RCC 7860 (cell line): ENCODE measurements at regions not wholly inside any gene's neighbourhood (a gene's known extent, or its start where the extent isn't known, plus 50 kb on each side); places are given as distances from the start of the nearest gene placed in this dataset.
"Not testable (repeated sequence)": the region's sequence is repeated elsewhere in the genome, so short reads cannot be mapped to it uniquely, and the experiment has no call there.

Experiments used
- DNase-seq: peaks from one replicate; pipeline ENCODE4 v3.0.0-alpha.2; 2015; ENCODE audit warnings: low spot score
- FAIRE-seq: peaks from 2 replicates; lab custom pipeline; 2012; peaks lifted over from hg19 to GRCh38; lab: Jason Lieb, UNC

DNA sequence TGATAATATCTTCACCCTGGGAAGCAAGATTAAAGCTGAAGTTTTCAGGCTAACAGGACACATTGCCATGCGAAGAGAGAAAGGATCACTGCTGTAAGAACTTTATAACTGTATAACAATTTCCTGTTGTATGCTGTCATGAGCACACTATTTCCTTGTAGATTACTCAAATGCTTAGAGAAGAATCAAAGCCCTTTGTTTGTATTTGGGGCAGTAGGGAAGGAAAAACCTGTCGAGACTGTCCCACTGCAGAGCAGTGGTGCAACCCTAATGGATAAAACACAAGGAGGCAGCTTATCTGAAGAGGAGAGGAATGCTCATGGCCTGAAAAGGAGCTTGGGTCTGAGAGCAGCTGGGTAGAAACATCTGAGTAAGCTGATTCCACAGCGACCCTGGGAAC is 327.7 kb upstream of the NPSR1 start:
- FAIRE-seq (no peak), DNase-seq (peak; percentile 16)

DNA sequence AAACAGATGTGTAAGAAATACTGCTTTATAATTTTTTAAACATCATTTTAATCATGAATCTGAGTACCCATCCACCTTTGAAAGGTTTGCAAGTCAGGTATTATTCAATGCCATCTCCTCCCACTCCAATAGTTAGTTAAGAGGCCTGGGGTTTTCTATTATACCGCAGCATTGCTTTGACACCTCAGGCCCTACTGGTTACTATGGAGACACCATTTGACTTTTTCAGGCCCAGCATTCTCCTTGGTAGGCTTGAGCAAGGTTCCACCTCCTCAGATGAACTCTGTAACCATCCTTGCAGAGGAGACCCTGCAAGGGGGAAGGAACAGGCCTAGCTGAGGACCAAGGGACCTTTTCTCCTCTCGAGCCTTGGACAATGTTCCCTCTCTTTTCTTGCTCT is 326.9 kb upstream of the NPSR1 start:
- DNase-seq = no peak
- FAIRE-seq = no peak

- DNase-seq (no peak), FAIRE-seq (no peak)
Measured at GRCh38 chr7:34332006-34332405, 326.0 kb upstream of the NPSR1 start.

DNA sequence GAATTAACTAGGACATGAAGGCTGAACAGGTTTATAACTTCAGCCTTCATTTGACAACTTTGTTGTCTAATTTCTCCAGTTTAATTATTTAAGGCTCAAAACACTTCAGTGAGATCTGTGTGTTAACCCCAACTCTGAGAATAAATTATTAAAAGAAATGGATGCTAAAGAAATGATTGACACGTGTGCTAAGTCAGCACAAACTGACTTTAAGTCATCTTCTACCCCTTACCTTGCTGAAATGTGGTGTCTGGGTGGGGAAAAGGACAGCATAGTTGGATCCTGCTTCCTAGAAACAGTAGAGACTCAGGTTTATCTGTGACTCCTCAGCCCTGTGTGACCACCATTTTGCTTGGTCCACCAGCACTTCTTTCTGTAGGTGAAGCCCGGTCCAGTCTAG is 324.8 kb upstream of the NPSR1 start:
- FAIRE-seq (no peak), DNase-seq (no peak)

DNA sequence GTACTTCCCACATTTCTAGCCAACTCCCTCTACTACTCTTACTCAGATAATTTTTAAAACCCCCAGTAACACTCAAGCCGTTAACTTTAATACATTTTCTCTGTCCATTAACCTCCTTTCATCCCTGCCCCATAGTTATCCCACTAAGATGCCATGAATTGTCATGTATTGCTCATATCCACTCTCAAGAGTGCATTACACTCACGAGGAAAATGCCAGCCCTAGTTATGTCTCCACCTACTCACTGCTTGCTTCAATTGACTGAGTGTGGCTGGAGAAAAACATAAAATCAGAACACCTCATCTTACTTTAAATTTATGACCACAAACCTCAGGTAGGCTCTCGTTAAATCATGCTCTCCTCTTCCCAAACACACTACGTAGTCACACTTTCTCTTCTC is 324.1 kb upstream of the NPSR1 start:
- FAIRE-seq = no peak

GRCh38 chr7:34337163-34337562 is 320.9 kb upstream of the NPSR1 start:
- FAIRE-seq (no peak), DNase-seq (no peak)

More for the DNA sequence above, 324.1 kb upstream of the NPSR1 start:
- DNase-seq = no peak

DNA sequence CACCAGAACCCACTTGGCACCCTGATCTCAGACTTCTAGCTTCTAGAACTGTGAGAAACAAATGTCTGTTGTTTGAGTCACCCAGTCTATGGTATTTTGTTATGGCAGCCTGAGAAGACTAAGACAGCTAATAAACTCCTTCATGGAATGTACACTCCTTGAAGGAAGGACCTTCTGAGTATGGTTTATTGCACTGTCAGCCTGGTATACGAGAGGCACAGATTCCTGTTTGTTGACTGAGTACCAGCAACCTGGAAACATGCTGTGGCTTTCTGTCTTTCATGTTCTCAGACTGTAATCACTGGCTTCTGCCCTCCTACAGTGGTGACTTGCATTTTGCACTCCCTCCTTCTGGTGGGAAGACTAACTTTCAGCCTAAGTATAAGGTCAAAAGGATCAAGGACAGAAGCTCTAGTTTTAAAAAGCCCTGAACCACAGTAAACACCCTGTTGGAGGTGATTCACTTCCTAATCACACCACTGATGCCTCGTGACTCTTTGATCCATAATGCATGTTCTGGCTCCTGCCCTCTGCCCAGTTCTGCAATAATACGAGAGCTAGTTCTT is 319.0 kb upstream of the NPSR1 start:
- FAIRE-seq = no peak
- no peak for DNase-seq

DNA sequence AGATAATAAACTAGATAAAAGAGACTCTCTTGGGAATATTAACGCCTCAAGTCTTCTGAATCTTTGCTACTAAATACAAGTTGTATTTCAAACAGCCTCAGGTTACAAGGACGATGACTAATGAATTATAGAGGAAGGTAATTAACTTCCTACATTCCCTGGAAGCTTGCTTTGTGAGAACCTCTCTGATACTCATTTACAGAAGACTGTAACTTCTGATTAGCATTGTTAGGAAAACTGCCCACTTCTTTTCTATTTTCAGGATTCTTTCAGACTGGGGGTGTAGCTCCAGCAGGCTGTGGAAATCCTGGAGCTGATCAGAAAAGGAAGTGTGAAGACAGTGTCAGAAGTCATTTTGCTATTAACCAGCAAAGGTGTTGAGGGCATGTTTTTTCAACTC is 316.7 kb upstream of the NPSR1 start:
- FAIRE-seq (no peak), DNase-seq (peak; percentile 24)

- no peak for FAIRE-seq
- no peak for DNase-seq
Measured at GRCh38 chr7:34342387-34342786, 315.6 kb upstream of the NPSR1 start.

DNA sequence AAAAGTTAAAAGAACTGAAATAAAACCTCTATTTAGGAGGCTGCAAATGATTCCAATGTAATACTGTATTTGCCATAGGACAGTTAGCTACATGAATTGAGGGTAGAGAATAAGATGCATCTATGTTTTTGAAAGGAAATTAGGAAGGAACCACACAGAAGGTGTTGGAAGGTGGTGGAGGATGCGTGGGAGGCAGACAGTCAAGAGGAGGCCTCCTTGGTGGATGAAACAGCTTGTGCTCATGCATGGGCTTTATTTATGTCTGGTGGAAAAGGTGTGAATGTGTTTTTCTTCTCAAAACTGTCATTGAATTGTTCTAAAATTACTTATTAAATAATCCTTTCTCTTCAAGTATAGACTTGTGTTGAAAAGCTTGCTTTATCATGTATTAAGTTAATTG is 314.4 kb upstream of the NPSR1 start:
- DNase-seq = no peak
- no peak for FAIRE-seq

DNA sequence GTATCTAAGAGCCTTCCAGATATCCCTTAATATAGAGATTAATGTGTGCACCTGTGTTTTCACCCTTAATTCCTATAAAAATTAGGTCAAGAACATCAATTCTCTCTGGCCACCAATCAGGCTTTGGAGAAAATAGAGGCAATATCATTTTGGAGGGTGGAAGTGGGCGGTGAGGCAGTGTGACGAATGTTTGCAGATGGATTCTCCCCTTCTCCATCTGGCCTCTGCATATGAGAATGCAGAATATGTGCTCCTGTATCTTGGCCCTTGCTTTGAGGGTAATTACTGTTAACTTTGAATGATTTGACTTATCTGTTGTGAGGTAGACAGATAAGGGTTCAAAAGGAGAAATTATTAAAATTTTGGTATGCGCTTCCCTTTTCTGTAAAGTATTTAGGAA is 304.0 kb upstream of the NPSR1 start:
- DNase-seq (no peak), FAIRE-seq (no peak)

GRCh38 chr7:34354899-34355298 is 303.1 kb upstream of the NPSR1 start:
- no peak for FAIRE-seq

GRCh38 chr7:34357068-34357467 is 300.9 kb upstream of the NPSR1 start:
- FAIRE-seq = no peak
- peak; percentile 42 for DNase-seq

More at GRCh38 chr7:34354899-34355298, 303.1 kb upstream of the NPSR1 start:
- DNase-seq = peak; percentile 28

DNA sequence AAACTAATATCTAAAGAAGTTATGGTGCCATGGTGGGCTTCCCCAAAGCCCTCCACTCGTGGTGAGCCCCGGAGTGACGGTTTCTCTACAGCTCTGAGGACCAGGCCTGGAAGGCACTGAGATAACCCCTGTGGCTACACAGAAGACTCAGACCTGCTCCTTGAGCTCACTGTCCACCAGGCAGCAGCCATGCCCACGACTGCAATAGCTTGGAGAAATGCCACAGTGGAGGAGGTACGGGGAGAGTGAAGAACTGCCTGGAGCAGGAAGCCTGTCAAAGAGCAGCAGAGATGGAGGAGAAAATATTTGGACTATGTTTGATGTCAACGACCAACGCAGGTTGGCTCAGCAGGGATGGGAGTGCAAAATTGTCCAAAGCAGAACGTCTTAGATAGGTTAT is 300.1 kb upstream of the NPSR1 start:
- FAIRE-seq (no peak), DNase-seq (no peak)

DNA sequence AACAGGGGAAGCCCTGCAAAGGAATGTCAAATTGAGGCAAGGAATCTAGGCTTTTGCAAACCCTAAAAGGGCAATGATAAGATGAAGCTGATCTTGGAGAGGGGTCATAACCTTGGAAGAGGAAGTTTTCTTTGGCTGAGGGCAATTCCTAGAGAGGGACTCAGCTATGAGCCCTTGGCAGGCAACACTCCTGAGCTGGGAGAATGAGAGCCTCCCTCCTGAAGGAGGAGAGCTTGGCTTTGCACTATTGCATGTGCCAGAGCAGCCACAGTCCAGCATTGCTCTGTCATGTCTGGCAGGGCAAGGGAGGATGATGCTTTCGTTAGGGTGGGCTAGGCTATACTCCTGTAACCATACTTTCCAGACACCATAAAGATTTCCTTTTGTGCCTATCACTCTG is 299.4 kb upstream of the NPSR1 start:
- not testable (repeated sequence) for DNase-seq, FAIRE-seq

GRCh38 chr7:34361663-34362250 is 296.3 kb upstream of the NPSR1 start:
- no peak for DNase-seq
- FAIRE-seq = no peak

GRCh38 chr7:34362621-34363020 is 295.4 kb upstream of the NPSR1 start:
- FAIRE-seq = no peak

DNA sequence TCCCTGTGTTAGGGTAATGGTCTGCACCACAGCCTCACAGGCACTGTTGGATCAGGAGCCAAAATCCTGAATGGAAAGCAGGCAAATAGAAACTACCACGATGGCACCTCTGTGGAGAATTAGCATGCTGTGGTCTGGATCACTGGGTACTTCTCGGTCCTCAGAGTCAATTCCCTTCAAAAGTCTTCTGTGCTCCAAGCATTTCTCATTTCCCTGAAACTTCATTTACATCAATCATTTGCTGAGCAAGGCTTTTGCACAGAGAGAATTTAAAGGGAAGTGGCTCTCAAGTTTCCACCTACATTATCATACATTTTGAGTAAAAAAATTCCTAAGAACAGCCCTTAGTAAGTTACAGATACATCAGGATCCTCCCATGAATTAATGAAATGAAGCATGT is 293.9 kb upstream of the NPSR1 start:
- DNase-seq = no peak
- no peak for FAIRE-seq

More at GRCh38 chr7:34362621-34363020, 295.4 kb upstream of the NPSR1 start:
- no peak for DNase-seq

- FAIRE-seq (no peak), DNase-seq (no peak)
Measured at GRCh38 chr7:34365011-34365410, 293.0 kb upstream of the NPSR1 start.

DNA sequence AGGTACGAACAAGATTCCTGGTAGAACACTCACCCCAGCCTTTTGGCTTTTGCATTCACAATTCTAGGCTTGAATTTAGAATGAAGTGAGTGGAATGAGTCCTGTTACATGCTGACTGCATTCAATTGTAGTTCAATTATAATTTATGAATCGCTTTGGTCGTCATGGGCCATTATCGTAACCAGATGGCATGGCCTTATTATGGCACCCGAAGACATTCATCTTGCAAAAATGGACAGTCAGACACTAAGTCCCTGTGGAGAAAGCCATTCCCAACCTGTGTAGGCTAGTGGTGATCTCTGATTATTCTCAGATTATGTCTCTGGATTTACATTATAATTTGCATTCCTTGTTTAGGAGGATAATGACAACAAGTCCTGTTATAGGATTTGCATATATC is 292.4 kb upstream of the NPSR1 start:
- no peak for FAIRE-seq
- DNase-seq = no peak

DNA sequence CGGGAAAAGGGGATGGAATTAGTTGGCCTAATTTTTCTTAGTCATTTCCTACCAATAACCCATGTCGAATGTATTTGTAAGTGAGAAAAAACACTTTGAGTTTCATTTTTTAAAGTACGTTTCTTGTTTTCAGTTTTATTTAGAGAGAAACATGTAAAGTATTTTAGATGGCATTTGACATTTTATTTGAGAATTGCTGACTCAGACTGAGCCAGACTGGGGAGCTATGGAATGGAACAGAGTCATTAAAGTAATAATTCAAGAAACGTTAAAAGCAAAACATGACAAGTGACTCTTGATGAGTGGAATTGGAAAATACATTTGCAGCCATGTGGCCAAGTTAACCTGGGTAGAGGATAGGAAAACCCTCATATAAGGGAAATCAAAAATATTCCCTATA is 286.1 kb upstream of the NPSR1 start:
- FAIRE-seq = no peak
- DNase-seq = no peak

- DNase-seq (no peak), FAIRE-seq (no peak)
Measured at GRCh38 chr7:34373940-34374339, 284.1 kb upstream of the NPSR1 start.
